ENCODE measurements at regions not wholly inside any gene's neighbourhood (a gene's known extent, or its start where the extent isn't known, plus 50 kb on each side); places are given as distances from the start of the nearest gene placed in this dataset.

GRCh38 chr4:135833529-135833928 is 1631.9 kb upstream of the PABPC4L start:
- ATAC-seq: no peak
- Histone ChIP-seq H3K27me3 (ENCODE audit: low read depth) (no peaks in the 10 kb centered on the region), H3K9me3 (no peaks in the 10 kb centered on the region), H3K4me1 (no peaks in the 10 kb centered on the region), H3K27ac (no peak overlapping the region), H3K4me3 (no peak overlapping the region), H3K36me3 (no peaks in the 10 kb centered on the region)
- no peak for TF ChIP-seq CTCF (IDR thresholded peaks at IDR 0.05)
- DNase-seq: no peak
- intact Hi-C loops (cut with DNase I): no loop called here

- intact Hi-C loops (cut with DNase I): no loop called here
- Histone ChIP-seq H3K27me3 (ENCODE audit: low read depth) (no peaks in the 10 kb centered on the region), H3K4me1 (no peaks in the 10 kb centered on the region), H3K27ac (no peak overlapping the region), H3K36me3 (no peaks in the 10 kb centered on the region), H3K4me3 (no peak overlapping the region), H3K9me3 (no peaks in the 10 kb centered on the region)
- no peak for ATAC-seq
- TF ChIP-seq CTCF (IDR thresholded peaks at IDR 0.05): no peak
- no peak for DNase-seq
Observed at GRCh38 chr4:135824759-135825296, 1623.2 kb upstream of the PABPC4L start.

DNA sequence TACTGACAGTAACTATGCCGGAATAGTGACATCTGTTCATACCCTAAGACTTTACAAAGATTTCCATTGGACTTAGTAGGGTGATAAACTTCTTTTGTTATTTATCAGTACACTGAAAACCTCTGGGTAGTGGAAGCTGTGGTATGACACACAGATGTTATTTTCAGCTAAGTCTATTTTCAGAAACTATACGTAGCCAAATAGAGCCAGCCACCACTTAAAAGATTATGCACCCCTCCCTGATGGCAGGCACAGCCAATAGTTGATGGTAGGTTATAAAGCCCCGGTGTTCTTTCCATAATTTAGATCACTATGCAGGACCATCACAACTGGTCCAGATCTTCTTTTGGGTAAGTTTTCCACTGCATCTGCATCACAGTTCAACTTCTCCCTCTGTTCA is 1603.2 kb upstream of the PABPC4L start:
- ATAC-seq: no peak
- Histone ChIP-seq H3K4me3 (no peak overlapping the region), H3K36me3 (no peaks in the 10 kb centered on the region), H3K4me1 (no peaks in the 10 kb centered on the region), H3K9me3 (no peaks in the 10 kb centered on the region), H3K27ac (no peak overlapping the region), H3K27me3 (ENCODE audit: low read depth) (no peaks in the 10 kb centered on the region)
- no peak for TF ChIP-seq CTCF (IDR thresholded peaks at IDR 0.05)
- intact Hi-C loops (cut with DNase I): no loop called here
- DNase-seq: no peak

DNA sequence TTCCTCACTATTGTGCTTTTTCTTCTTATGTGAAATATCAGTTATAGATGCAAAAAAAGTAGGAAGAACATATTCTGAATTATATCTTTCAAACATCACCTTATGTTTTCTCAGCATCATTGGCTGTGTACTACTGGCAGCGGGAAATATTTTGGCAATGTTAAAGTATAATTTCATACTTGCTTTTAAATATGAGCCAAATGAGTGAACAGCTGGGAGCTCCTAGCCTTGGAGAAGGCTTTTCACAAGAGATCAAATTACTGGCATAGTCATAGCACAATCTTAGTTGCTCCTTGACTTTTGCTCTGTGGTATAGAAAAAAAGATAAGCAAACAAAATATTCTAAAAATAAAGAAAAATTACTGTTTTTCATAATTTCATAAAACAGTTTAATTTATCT is 1575.8 kb upstream of the PABPC4L start:
- no peak overlapping the region for H3K4me3 ChIP-seq
- TF ChIP-seq CTCF (IDR thresholded peaks at IDR 0.05): no peak
- ATAC-seq: no peak

DNA sequence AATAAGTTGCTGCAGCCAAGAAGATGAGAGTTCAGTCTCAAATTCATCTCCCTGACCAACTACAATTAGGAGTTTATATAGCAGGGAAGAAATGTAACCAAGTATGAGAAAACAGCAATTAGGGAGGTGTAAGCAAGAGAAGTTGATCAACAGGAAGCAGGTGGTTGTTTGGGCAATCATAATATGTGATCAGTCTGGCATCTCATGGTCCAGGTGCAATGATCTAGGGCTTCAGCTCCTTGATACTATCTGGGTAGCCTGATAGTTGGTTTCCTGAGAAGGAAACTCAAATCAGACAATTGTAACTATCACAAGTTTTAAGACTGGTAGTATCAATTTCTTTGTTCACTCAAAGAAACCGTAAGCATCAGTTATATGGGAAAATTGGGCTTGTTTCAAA is 1574.3 kb upstream of the PABPC4L start:
- Histone ChIP-seq H3K9me3 (no peaks in the 10 kb centered on the region), H3K4me3 (no peak overlapping the region), H3K27me3 (ENCODE audit: low read depth) (no peaks in the 10 kb centered on the region), H3K4me1 (no peaks in the 10 kb centered on the region), H3K27ac (no peak overlapping the region), H3K36me3 (no peaks in the 10 kb centered on the region)
- no peak for DNase-seq
- no peak for ATAC-seq
- intact Hi-C loops (cut with DNase I): no loop called here
- TF ChIP-seq CTCF (IDR thresholded peaks at IDR 0.05): no peak

More for the DNA sequence above, 1575.8 kb upstream of the PABPC4L start:
- H3K4me1 ChIP-seq: no peaks in the 10 kb centered on the region
- H3K27me3 ChIP-seq (ENCODE audit: low read depth): no peaks in the 10 kb centered on the region
- H3K27ac ChIP-seq: no peak overlapping the region
- DNase-seq: no peak
- H3K9me3 ChIP-seq: no peaks in the 10 kb centered on the region
- intact Hi-C loops (cut with DNase I): no loop called here
- H3K36me3 ChIP-seq: no peaks in the 10 kb centered on the region

- no peaks in the 10 kb centered on the region for H3K4me1 ChIP-seq
- no peaks in the 10 kb centered on the region for H3K9me3 ChIP-seq
- ATAC-seq: no peak
Observed at GRCh38 chr4:135770505-135770904, 1568.9 kb upstream of the PABPC4L start.

More at GRCh38 chr4:135770505-135770904, 1568.9 kb upstream of the PABPC4L start:
- Histone ChIP-seq H3K36me3 (no peaks in the 10 kb centered on the region), H3K27me3 (ENCODE audit: low read depth) (no peaks in the 10 kb centered on the region), H3K27ac (no peak overlapping the region), H3K4me3 (no peak overlapping the region)
- no peak for DNase-seq
- TF ChIP-seq CTCF (IDR thresholded peaks at IDR 0.05): no peak
- intact Hi-C loops (cut with DNase I): no loop called here

Measured in lower lobe of right lung (tissue), 2 donors.